ENCODE measurements at regions not wholly inside any gene's neighbourhood (a gene's known extent, or its start where the extent isn't known, plus 50 kb on each side); places are given as distances from the start of the nearest gene placed in this dataset.
"Not testable (repeated sequence)": the region's sequence is repeated elsewhere in the genome, so short reads cannot be mapped to it uniquely, and the experiment has no call there.

DNA sequence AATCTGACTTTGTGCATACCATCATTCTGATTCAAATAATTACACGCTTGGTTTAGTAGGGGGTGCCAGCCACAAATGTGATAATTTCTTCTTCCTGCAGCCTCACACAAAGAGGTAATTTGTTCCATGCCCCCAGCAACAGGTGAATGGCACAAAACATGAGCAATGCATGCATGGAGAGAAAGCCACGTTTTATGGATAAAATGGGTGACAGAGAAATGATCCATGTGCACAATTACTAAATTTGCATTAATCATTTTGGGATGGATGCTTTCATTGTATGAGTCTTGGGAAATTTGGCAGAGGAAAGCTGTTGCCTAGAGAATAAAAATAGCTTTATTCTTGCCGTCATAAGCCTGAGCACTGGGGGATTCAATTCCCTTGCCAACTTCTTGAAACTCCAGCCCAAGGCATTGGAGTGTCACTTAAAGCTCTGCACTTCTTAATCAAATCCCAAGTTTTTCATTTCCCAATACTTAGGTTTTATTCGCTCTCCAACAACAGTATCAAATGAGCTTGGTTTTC lies 411.6 kb downstream of the GBE1 start:
- Histone ChIP-seq H3K4me3 (no peak overlapping the region), H3K27ac (no peak overlapping the region), H3K27me3 (no peaks in the 10 kb centered on the region), H3K9me3 (no peaks in the 10 kb centered on the region), H3K4me1 (ENCODE audit: insufficient read depth) (no peaks in the 10 kb centered on the region), H3K36me3 (no peaks in the 10 kb centered on the region)
- TF ChIP-seq POLR2A (IDR thresholded peaks at IDR 0.05) (no peak), EP300 (IDR thresholded peaks at IDR 0.05) (no peak)
- TF ChIP-seq, protein P1, sequence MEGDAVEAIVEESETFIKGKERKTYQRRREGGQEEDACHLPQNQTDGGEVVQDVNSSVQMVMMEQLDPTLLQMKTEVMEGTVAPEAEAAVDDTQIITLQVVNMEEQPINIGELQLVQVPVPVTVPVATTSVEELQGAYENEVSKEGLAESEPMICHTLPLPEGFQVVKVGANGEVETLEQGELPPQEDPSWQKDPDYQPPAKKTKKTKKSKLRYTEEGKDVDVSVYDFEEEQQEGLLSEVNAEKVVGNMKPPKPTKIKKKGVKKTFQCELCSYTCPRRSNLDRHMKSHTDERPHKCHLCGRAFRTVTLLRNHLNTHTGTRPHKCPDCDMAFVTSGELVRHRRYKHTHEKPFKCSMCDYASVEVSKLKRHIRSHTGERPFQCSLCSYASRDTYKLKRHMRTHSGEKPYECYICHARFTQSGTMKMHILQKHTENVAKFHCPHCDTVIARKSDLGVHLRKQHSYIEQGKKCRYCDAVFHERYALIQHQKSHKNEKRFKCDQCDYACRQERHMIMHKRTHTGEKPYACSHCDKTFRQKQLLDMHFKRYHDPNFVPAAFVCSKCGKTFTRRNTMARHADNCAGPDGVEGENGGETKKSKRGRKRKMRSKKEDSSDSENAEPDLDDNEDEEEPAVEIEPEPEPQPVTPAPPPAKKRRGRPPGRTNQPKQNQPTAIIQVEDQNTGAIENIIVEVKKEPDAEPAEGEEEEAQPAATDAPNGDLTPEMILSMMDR (IDR thresholded peaks at IDR 0.05) = no peak
- no peak for DNase-seq
- 30 to 36% (median 34%) methylated on average over 4 of the region's 4 CpGs for WGBS, 3 donors
- intact Hi-C loops (cut with DNase I) = no loop called here

DNA sequence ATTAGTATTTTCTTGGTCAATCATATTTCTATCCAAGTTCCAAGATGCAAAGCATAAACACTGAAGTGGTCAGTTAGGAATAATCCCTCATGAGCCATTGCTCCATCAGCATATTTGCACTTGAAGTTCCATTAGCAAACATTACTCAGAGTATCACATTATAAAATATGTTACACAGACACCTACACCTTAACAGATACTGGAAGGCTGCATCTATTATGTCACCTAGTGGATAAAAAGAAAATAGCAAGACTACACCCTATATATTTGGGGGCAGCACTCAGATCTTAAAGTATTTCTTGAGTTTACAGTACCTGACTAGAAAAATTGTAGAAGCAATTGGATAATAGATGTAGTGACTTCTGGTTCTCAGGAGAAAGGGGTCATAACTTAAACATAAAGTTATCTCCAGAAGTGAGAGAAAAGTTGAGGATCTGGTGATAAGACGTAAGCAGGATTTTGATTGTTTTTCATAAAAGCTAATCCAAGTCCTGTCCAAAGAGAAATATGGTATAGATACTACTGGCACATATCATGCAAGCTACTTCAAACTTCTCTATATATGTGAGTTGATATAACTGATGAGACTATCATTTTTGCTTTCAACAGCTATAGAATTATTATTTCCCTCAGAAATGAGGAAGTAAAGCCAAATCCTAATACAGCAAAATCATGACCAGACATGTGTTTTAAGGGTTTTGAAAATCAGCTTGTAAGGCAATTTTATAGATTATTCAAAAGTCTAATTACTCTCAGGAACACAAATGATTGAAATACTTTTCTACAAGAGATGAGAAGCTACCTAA lies 422.2 kb downstream of the GBE1 start:
- TF ChIP-seq EP300 (IDR thresholded peaks at IDR 0.05) = no peak
- TF ChIP-seq POLR2A (IDR thresholded peaks at IDR 0.05) = no peak
- intact Hi-C loops (cut with DNase I) = no loop called here
- Histone ChIP-seq H3K27ac (no peak overlapping the region), H3K4me1 (ENCODE audit: insufficient read depth) (no peaks in the 10 kb centered on the region), H3K9me3 (no peaks in the 10 kb centered on the region), H3K4me3 (no peak overlapping the region), H3K36me3 (no peaks in the 10 kb centered on the region), H3K27me3 (no peaks in the 10 kb centered on the region)
- DNase-seq = no peak
- 76 to 95% (median 91%) methylated on average over 1 of the region's 1 CpG for WGBS, 3 donors

- no peaks in the 10 kb centered on the region for H3K9me3 ChIP-seq
- no peak overlapping the region for H3K4me3 ChIP-seq
- no peaks in the 10 kb centered on the region for H3K36me3 ChIP-seq
- H3K27me3 ChIP-seq = no peaks in the 10 kb centered on the region
- DNase-seq = no peak
- no peaks in the 10 kb centered on the region for H3K4me1 ChIP-seq (ENCODE audit: insufficient read depth)
- TF ChIP-seq POLR2A (IDR thresholded peaks at IDR 0.05) (no peak), EP300 (IDR thresholded peaks at IDR 0.05) (no peak)
- TF ChIP-seq, protein P1 (IDR thresholded peaks at IDR 0.05) = no peak
- intact Hi-C loops (cut with DNase I) = no loop called here
- WGBS, 3 donors = 86 to 89% (median 87%) methylated on average over 4 of the region's 4 CpGs
- no peak overlapping the region for H3K27ac ChIP-seq
Observed at GRCh38 chr3:81336470-81336869, 425.0 kb downstream of the GBE1 start.

- WGBS, 3 donors = 82 to 88% (median 85%) methylated on average over 7 of the region's 7 CpGs
- H3K9me3 ChIP-seq; DNase-seq; H3K27ac ChIP-seq; H3K4me1 ChIP-seq (ENCODE audit: insufficient read depth); H3K27me3 ChIP-seq; H3K36me3 ChIP-seq; intact Hi-C loops (cut with DNase I); H3K4me3 ChIP-seq: not testable (repeated sequence)
Observed at GRCh38 chr3:81329835-81330234, 431.6 kb downstream of the GBE1 start.

- Histone ChIP-seq H3K9me3 (no peaks in the 10 kb centered on the region), H3K36me3 (no peaks in the 10 kb centered on the region), H3K27me3 (no peaks in the 10 kb centered on the region), H3K4me1 (ENCODE audit: insufficient read depth) (no peaks in the 10 kb centered on the region), H3K4me3 (no peak overlapping the region), H3K27ac (no peak overlapping the region)
- intact Hi-C loops (cut with DNase I) = no loop called here
- no peak for DNase-seq
- 83 to 91% (median 84%) methylated on average over 8 of the region's 8 CpGs for WGBS, 3 donors
- TF ChIP-seq, protein P1 (IDR thresholded peaks at IDR 0.05) = no peak
- no peak for TF ChIP-seq EP300 (IDR thresholded peaks at IDR 0.05)
- no peak for TF ChIP-seq POLR2A (IDR thresholded peaks at IDR 0.05)
Observed at GRCh38 chr3:81326245-81326644, 435.2 kb downstream of the GBE1 start.

Measured in ovary (tissue), 7 donors.